ENCODE measurements at regions not wholly inside any gene's neighbourhood (a gene's known extent, or its start where the extent isn't known, plus 50 kb on each side); places are given as distances from the start of the nearest gene placed in this dataset.

GRCh38 chr2:240207661-240208060, 67.2 kb upstream of the OTOS start:
- DNase-seq = no peak
- Histone ChIP-seq H3K36me3 (replicated peaks in 1 of 2; ENCODE audit: control insufficient read depth in 1 of 2, insufficient read depth in 2 of 2, low read length in 1 of 2) (no peaks in the 10 kb centered on the region), H2AFZ (ENCODE audit: low read depth) (no peak overlapping the region)

GRCh38 chr2:240208096-240208495, 67.6 kb upstream of the OTOS start:
- Histone ChIP-seq H3K27me3 (ENCODE audit: insufficient read depth) (no peaks in the 10 kb centered on the region), H3K9me2 (no peaks in the 10 kb centered on the region), H3K36me3 (replicated peaks in 1 of 2; ENCODE audit: control insufficient read depth in 1 of 2, insufficient read depth in 2 of 2, low read length in 1 of 2) (no peaks in the 10 kb centered on the region), H3K27ac (ENCODE audit: low read depth in 2 of 2, low read length in 1 of 2) (no peak overlapping the region), H3F3A (replicated peaks; ENCODE audit: insufficient read depth) (no peaks in the 10 kb centered on the region), H3K4me3 (ENCODE audit: low read depth in 2 of 2, low read length in 1 of 2) (no peak overlapping the region), H3K9ac (no peak overlapping the region), H3K4me1 (ENCODE audit: control insufficient read depth in 1 of 2, insufficient read depth in 2 of 2, low read depth in 1 of 2, low read length in 1 of 2) (peaks cover 0 to 3% of the 10 kb centered on the region in 2 experiments; a peak in 1 of 4 replicates), H3K79me2 (ENCODE audit: insufficient read depth) (no peaks in the 10 kb centered on the region), H2AFZ (ENCODE audit: low read depth) (no peak overlapping the region), H3K9me3 (no peaks in the 10 kb centered on the region), H3K4me2 (no peak overlapping the region), H4K20me1 (ENCODE audit: insufficient read depth) (no peaks in the 10 kb centered on the region)
- WGBS (ENCODE audit: low lambda C conversion rate) = 25% methylated on average over 2 of the region's 2 CpGs
- TF ChIP-seq FOXJ3 (CRISPR knock-in tag; IDR thresholded peaks at IDR 0.05) (no peak), MEF2A (IDR thresholded peaks at IDR 0.05; ENCODE audit: borderline replicate concordance, low read depth) (no peak), USF2 (IDR thresholded peaks at IDR 0.05; ENCODE audit: borderline replicate concordance, low read depth, low read length) (no peak), RAD21 (IDR thresholded peaks at IDR 0.05; ENCODE audit: low read length) (no peak), ZBTB33 (IDR thresholded peaks at IDR 0.05; ENCODE audit: borderline replicate concordance, low read depth) (no peak), FOXM1 (IDR thresholded peaks at IDR 0.05; ENCODE audit: low read depth) (no peak), FOSL2 (IDR thresholded peaks at IDR 0.05; ENCODE audit: borderline replicate concordance, low read depth) (no peak), TCF12 (IDR thresholded peaks at IDR 0.05) (no peak), REST (IDR thresholded peaks at IDR 0.05; ENCODE audit: low read depth, low read length) (no peak), SIN3A (IDR thresholded peaks at IDR 0.05; ENCODE audit: borderline replicate concordance, low read depth, low read length) (no peak), NRF1 (IDR thresholded peaks at IDR 0.05; ENCODE audit: low read depth, low read length) (no peak), POLR2AphosphoS5 (IDR thresholded peaks at IDR 0.05; ENCODE audit: low read depth, low read length) (no peak), TEAD4 (IDR thresholded peaks at IDR 0.05; ENCODE audit: borderline replicate concordance, insufficient read depth) (no peak), CHD2 (IDR thresholded peaks at IDR 0.05; ENCODE audit: low read length, partially characterized antibody) (no peak), NFIC (IDR thresholded peaks at IDR 0.05; ENCODE audit: borderline replicate concordance) (no peak), USF1 (IDR thresholded peaks at IDR 0.05; ENCODE audit: borderline replicate concordance, low read depth) (no peak), ELF1 (IDR thresholded peaks at IDR 0.05) (no peak)
- TF ChIP-seq, protein P1, sequence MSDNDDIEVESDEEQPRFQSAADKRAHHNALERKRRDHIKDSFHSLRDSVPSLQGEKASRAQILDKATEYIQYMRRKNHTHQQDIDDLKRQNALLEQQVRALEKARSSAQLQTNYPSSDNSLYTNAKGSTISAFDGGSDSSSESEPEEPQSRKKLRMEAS (IDR thresholded peaks at IDR 0.05; ENCODE audit: low read depth) = no peak
- POLR2A ChIA-PET = no interaction called here
- CTCF ChIA-PET = no interaction called here
- no peak for DNase-seq

More at GRCh38 chr2:240207661-240208060, 67.2 kb upstream of the OTOS start:
- Histone ChIP-seq H3K9ac (no peak overlapping the region), H3K79me2 (ENCODE audit: insufficient read depth) (no peaks in the 10 kb centered on the region), H3K9me2 (no peaks in the 10 kb centered on the region), H3K4me1 (ENCODE audit: control insufficient read depth in 1 of 2, insufficient read depth in 2 of 2, low read depth in 1 of 2, low read length in 1 of 2) (no peaks in the 10 kb centered on the region; a peak in 1 of 4 replicates), H3F3A (replicated peaks; ENCODE audit: insufficient read depth) (no peaks in the 10 kb centered on the region), H3K27me3 (ENCODE audit: insufficient read depth) (no peaks in the 10 kb centered on the region), H4K20me1 (ENCODE audit: insufficient read depth) (no peaks in the 10 kb centered on the region), H3K9me3 (no peaks in the 10 kb centered on the region), H3K4me3 (ENCODE audit: low read depth in 2 of 2, low read length in 1 of 2) (no peak overlapping the region), H3K4me2 (no peak overlapping the region), H3K27ac (ENCODE audit: low read depth in 2 of 2, low read length in 1 of 2) (no peak overlapping the region)
- ChIA-PET CTCF (no interaction called here), POLR2A (no interaction called here)
- WGBS (ENCODE audit: low lambda C conversion rate) = 15% methylated on average over 2 of the region's 4 CpGs
- TF ChIP-seq RFX5 (IDR thresholded peaks at IDR 0.05; ENCODE audit: low read length) (no peak), MEF2A (IDR thresholded peaks at IDR 0.05; ENCODE audit: borderline replicate concordance, low read depth) (no peak), EP300 (IDR thresholded peaks at IDR 0.05; ENCODE audit: borderline replicate concordance in 1 of 2, low read depth in 1 of 2, low read length in 1 of 2) (no peak), YY1 (IDR thresholded peaks at IDR 0.05; ENCODE audit: low read depth) (no peak), TCF12 (IDR thresholded peaks at IDR 0.05) (no peak), TAF1 (IDR thresholded peaks at IDR 0.05; ENCODE audit: borderline replicate concordance, low read depth, low read length) (no peak), SIN3A (IDR thresholded peaks at IDR 0.05; ENCODE audit: borderline replicate concordance, low read depth, low read length) (no peak), RXRA (IDR thresholded peaks at IDR 0.05; ENCODE audit: borderline replicate concordance, low read depth) (no peak), FOXM1 (IDR thresholded peaks at IDR 0.05; ENCODE audit: low read depth) (no peak), FOXJ3 (CRISPR knock-in tag; IDR thresholded peaks at IDR 0.05) (no peak)

Data from SK-N-SH (cell line).